GM03348 (cell line): ENCODE measurements at regions not wholly inside any gene's neighbourhood (a gene's known extent, or its start where the extent isn't known, plus 50 kb on each side); places are given as distances from the start of the nearest gene placed in this dataset.
"Not testable (repeated sequence)": the region's sequence is repeated elsewhere in the genome, so short reads cannot be mapped to it uniquely, and the experiment has no call there.

Source experiments
- DNase-seq: peaks from one replicate; pipeline ENCODE4 v3.0.0; 2012; ENCODE audit warnings: low spot score

GRCh38 chr14:30069536-30069935 is 141.9 kb upstream of the PRKD1 start:
- DNase-seq: peak; percentile 30

- not testable (repeated sequence) for DNase-seq
Measured at GRCh38 chr14:30072454-30072853, 144.8 kb upstream of the PRKD1 start.

- peak; percentile 57 for DNase-seq
Measured at GRCh38 chr14:30077946-30078345, 150.3 kb upstream of the PRKD1 start.

GRCh38 chr14:30078811-30079402 is 151.3 kb upstream of the PRKD1 start:
- DNase-seq: no peak

GRCh38 chr14:30082486-30082885 is 154.8 kb upstream of the PRKD1 start:
- DNase-seq: no peak

- DNase-seq: no peak
Measured at GRCh38 chr14:30084811-30085210, 157.2 kb upstream of the PRKD1 start.

- no peak for DNase-seq
Measured at GRCh38 chr14:30085943-30086342, 158.3 kb upstream of the PRKD1 start.

GRCh38 chr14:30088620-30089019 is 161.0 kb upstream of the PRKD1 start:
- no peak for DNase-seq

- peak; percentile 35 for DNase-seq
Measured at GRCh38 chr14:30108975-30109700, 181.5 kb upstream of the PRKD1 start.

- no peak for DNase-seq
Measured at GRCh38 chr14:30114051-30114450, 186.4 kb upstream of the PRKD1 start.

GRCh38 chr14:30115756-30116155 is 188.1 kb upstream of the PRKD1 start:
- DNase-seq: no peak

GRCh38 chr14:30118992-30119640 is 191.5 kb upstream of the PRKD1 start:
- DNase-seq: no peak

GRCh38 chr14:30125322-30125979 is 197.8 kb upstream of the PRKD1 start:
- no peak for DNase-seq

- DNase-seq: no peak
Measured at GRCh38 chr14:30129807-30130206, 202.2 kb upstream of the PRKD1 start.

GRCh38 chr14:30131581-30132097 is 204.0 kb upstream of the PRKD1 start:
- no peak for DNase-seq

- DNase-seq: no peak
Measured at GRCh38 chr14:30132196-30132595, 204.5 kb upstream of the PRKD1 start.

GRCh38 chr14:30134936-30135335 is 207.3 kb upstream of the PRKD1 start:
- no peak for DNase-seq

GRCh38 chr14:30138567-30138966 is 210.9 kb upstream of the PRKD1 start:
- no peak for DNase-seq

GRCh38 chr14:30142216-30142615 is 214.6 kb upstream of the PRKD1 start:
- no peak for DNase-seq

GRCh38 chr14:30143627-30144026 is 216.0 kb upstream of the PRKD1 start:
- peak; percentile 53 for DNase-seq

GRCh38 chr14:30153717-30154116 is 226.1 kb upstream of the PRKD1 start:
- DNase-seq: no peak

- no peak for DNase-seq
Measured at GRCh38 chr14:30156571-30156970, 228.9 kb upstream of the PRKD1 start.

GRCh38 chr14:30158299-30158698 is 230.7 kb upstream of the PRKD1 start:
- DNase-seq: no peak
